GM23338 (cell line): ENCODE measurements at regions not wholly inside any gene's neighbourhood (a gene's known extent, or its start where the extent isn't known, plus 50 kb on each side); places are given as distances from the start of the nearest gene placed in this dataset.

Experiments used
- ATAC-seq: fragments of 200-7000 bp; cut with Tn5 transposase; 3 replicates; pipeline ENCODE4 v1.9.1; 2020
- DNase-seq: peaks from one replicate; pipeline ENCODE4 v3.0.0-alpha.2; 2015; ENCODE audit warnings: low spot score
- H2AFZ ChIP-seq: fragments of 200-600 bp; sonication (generic); 2 replicates; pipeline ENCODE4 v1.8.0; 2016; ENCODE audit warnings: antibody characterized with exemption, mild to moderate bottlenecking, moderate library complexity
- H3F3A ChIP-seq: fragments of 200-600 bp; sonication (generic); replicated peaks from 2 replicates; pipeline ENCODE4 v1.8.0; 2017; ENCODE audit warnings: antibody characterized with exemption, mixed run types, low read depth
- H3K27ac ChIP-seq: fragments of 200-600 bp; sonication (generic); 2 replicates; pipeline ENCODE4 v1.6.1; 2016; ENCODE audit warnings: low read depth
- H3K27me3 ChIP-seq: fragments of 200-600 bp; sonication (generic); 2 replicates; pipeline ENCODE4 v1.8.0; 2016; ENCODE audit warnings: mild to moderate bottlenecking, mixed run types, moderate library complexity; ENCODE audit not compliant: insufficient read depth
- H3K36me3 ChIP-seq: fragments of 200-600 bp; sonication (generic); 2 replicates; pipeline ENCODE4 v1.8.0; 2016; ENCODE audit warnings: mild to moderate bottlenecking; ENCODE audit not compliant: insufficient read depth
- H3K4me1 ChIP-seq: fragments of 200-600 bp; sonication (generic); 2 replicates; pipeline ENCODE4 v1.8.0; 2016; ENCODE audit warnings: mild to moderate bottlenecking, moderate library complexity; ENCODE audit not compliant: insufficient read depth
- H3K4me2 ChIP-seq: fragments of 200-600 bp; sonication (generic); 2 replicates; pipeline ENCODE4 v1.7.1; 2017; ENCODE audit warnings: mixed run types
- H3K4me3 ChIP-seq: fragments of 200-600 bp; sonication (generic); 2 replicates; pipeline ENCODE4 v1.6.1; 2016; ENCODE audit warnings: mixed run types
- H3K79me2 ChIP-seq: fragments of 200-600 bp; sonication (generic); replicated peaks from 2 replicates; pipeline ENCODE4 v1.8.0; 2017; ENCODE audit warnings: mild to moderate bottlenecking; ENCODE audit not compliant: insufficient read depth
- H3K9me2 ChIP-seq: fragments of 200-600 bp; sonication (generic); 2 replicates; pipeline ENCODE4 v1.8.0; 2017; ENCODE audit not compliant: insufficient read depth
- H4K20me1 ChIP-seq: fragments of 200-600 bp; sonication (generic); replicated peaks from 2 replicates; pipeline ENCODE4 v1.8.0; 2017; ENCODE audit warnings: mild to moderate bottlenecking; ENCODE audit not compliant: insufficient read depth
- H3K27ac Mint-ChIP-seq: 2 replicates; pipeline ENCODE4 v1.8.0; 2020; ENCODE audit warnings: inconsistent platforms, mild to moderate bottlenecking, moderate library complexity, mixed read lengths
- H3K27me3 Mint-ChIP-seq: 3 replicates; pipeline ENCODE4 v1.8.0; 2022; ENCODE audit warnings: low read depth, mild to moderate bottlenecking, moderate library complexity, mixed read lengths, inconsistent platforms; ENCODE audit not compliant: insufficient read depth, poor library complexity
- H3K36me3 Mint-ChIP-seq: 3 replicates; pipeline ENCODE4 v1.8.0; 2021; ENCODE audit warnings: low read depth, mild to moderate bottlenecking, inconsistent platforms, moderate library complexity, mixed read lengths
- H3K4me1 Mint-ChIP-seq: 3 replicates; pipeline ENCODE4 v1.8.0; 2020; ENCODE audit warnings: mild to moderate bottlenecking, inconsistent platforms, mixed read lengths
- H3K4me3 Mint-ChIP-seq: 3 replicates; pipeline ENCODE4 v1.8.0; 2021; ENCODE audit warnings: moderate library complexity, mild to moderate bottlenecking, inconsistent platforms, mixed read lengths
- H3K9me3 Mint-ChIP-seq: 3 replicates; pipeline ENCODE4 v1.8.0; 2020; ENCODE audit warnings: moderate library complexity, mild to moderate bottlenecking, inconsistent platforms, mixed read lengths
- CREB1 ChIP-seq: fragments of 250-450 bp; sonication (Bioruptor Pico); IDR thresholded peaks from 2 replicates; pipeline ENCODE4 v1.5.0; 2020; ENCODE audit warnings: low read depth, mild to moderate bottlenecking, moderate library complexity
- ETS1 ChIP-seq: IDR thresholded peaks from 2 replicates; pipeline ENCODE4 v1.6.1; 2016; ENCODE audit warnings: antibody characterized with exemption
- EZH2 ChIP-seq: fragments of 200-600 bp; sonication (generic); IDR thresholded peaks from one replicate; pipeline ENCODE4 v1.8.0; 2017; ENCODE audit warnings: antibody characterized with exemption, mild to moderate bottlenecking, low read depth; ENCODE audit not compliant: unreplicated experiment
- EZH2phosphoT487 ChIP-seq: fragments of 200-600 bp; sonication (generic); IDR thresholded peaks from one replicate; pipeline ENCODE4 v1.8.1; 2018; ENCODE audit warnings: antibody characterized with exemption; ENCODE audit not compliant: unreplicated experiment
- JUNB ChIP-seq: IDR thresholded peaks from one replicate; pipeline ENCODE4 v1.6.1; 2016; ENCODE audit warnings: antibody characterized with exemption; ENCODE audit not compliant: unreplicated experiment
- NANOG ChIP-seq: IDR thresholded peaks from 2 replicates; pipeline ENCODE4 v1.6.1; 2016; ENCODE audit warnings: antibody characterized with exemption, borderline replicate concordance
- POLR2AphosphoS5 ChIP-seq: IDR thresholded peaks from 2 replicates; pipeline ENCODE4 v1.6.1; 2016; ENCODE audit warnings: antibody characterized with exemption, low read depth
- REST ChIP-seq: IDR thresholded peaks from one replicate; pipeline ENCODE4 v1.6.1; 2018; ENCODE audit warnings: antibody characterized with exemption; ENCODE audit not compliant: unreplicated experiment
- STAT1 ChIP-seq: IDR thresholded peaks from one replicate; pipeline ENCODE4 v1.6.1; 2016; ENCODE audit warnings: antibody characterized with exemption; ENCODE audit not compliant: unreplicated experiment
- ZNF114 ChIP-seq: fragments of 250-450 bp; sonication (Bioruptor Pico); IDR thresholded peaks from 2 replicates; pipeline ENCODE4 v1.5.0; 2020; ENCODE audit warnings: mild to moderate bottlenecking, moderate library complexity
- ZNF462 ChIP-seq: fragments of 250-450 bp; sonication (Bioruptor Pico); IDR thresholded peaks from 2 replicates; pipeline ENCODE4 v1.5.0; 2020; ENCODE audit warnings: mild to moderate bottlenecking, moderate library complexity

GRCh38 chr20:48186915-48187314, 401.6 kb upstream of the SULF2 start:
- DNase-seq (no peak), ATAC-seq (peak; percentile 58)
- peaks cover 11% of the 10 kb centered on the region for H3K9me2 ChIP-seq
- no peaks in the 10 kb centered on the region for H3K36me3 Mint-ChIP-seq
- TF ChIP-seq EZH2phosphoT487: no peak
- TF ChIP-seq REST: no peak
- TF ChIP-seq JUNB: no peak
- no peak for TF ChIP-seq EZH2
- no peak for TF ChIP-seq POLR2AphosphoS5
- no peak for TF ChIP-seq NANOG
- no peak for TF ChIP-seq ZNF462 (CRISPR knock-in tag)
- TF ChIP-seq ZNF114 (CRISPR knock-in tag): no peak
- no peak for TF ChIP-seq ETS1
- TF ChIP-seq CREB1: no peak
- no peak for TF ChIP-seq STAT1
- H3K79me2 ChIP-seq: no peaks in the 10 kb centered on the region
- H3K27ac ChIP-seq: no peak overlapping the region
- peaks cover 2% of the 10 kb centered on the region for H3K27me3 Mint-ChIP-seq
- H3K4me1 ChIP-seq: 0 out of 2 replicates have a peak, but pooled peaks cover 3% of the 10 kb centered on the region
- H3K4me3 Mint-ChIP-seq: no peak overlapping the region
- no peaks in the 10 kb centered on the region for H3K36me3 ChIP-seq
- no peak overlapping the region for H3K27ac Mint-ChIP-seq
- peaks cover 6% of the 10 kb centered on the region for H3K4me1 Mint-ChIP-seq
- no peak overlapping the region for H3K4me2 ChIP-seq
- peak overlapping the region; percentile 23; the same call in 1 of the 2 replicates for H2AFZ ChIP-seq
- H3K4me3 ChIP-seq: no peak overlapping the region
- H3F3A ChIP-seq: no peaks in the 10 kb centered on the region
- no peaks in the 10 kb centered on the region for H3K27me3 ChIP-seq
- no peaks in the 10 kb centered on the region for H4K20me1 ChIP-seq
- H3K9me3 Mint-ChIP-seq: no peaks in the 10 kb centered on the region
